H1 (cell line): ENCODE measurements at regions not wholly inside any gene's neighbourhood (a gene's known extent, or its start where the extent isn't known, plus 50 kb on each side); places are given as distances from the start of the nearest gene placed in this dataset.

ENCODE experiments used
- CTCF ChIA-PET: fragments of 300-600 bp; sonication (Branson Sonifier 250); formaldehyde crosslinking; loops from one replicate; lab custom pipeline; 2021; ENCODE audit not compliant: partially characterized antibody; lab: Charles Lee
- POLR2A ChIA-PET: fragments of 300-600 bp; sonication (Branson Sonifier 250); formaldehyde crosslinking; loops from one replicate; lab custom pipeline; 2021; ENCODE audit warnings: inconsistent platforms; ENCODE audit not compliant: partially characterized antibody; lab: Charles Lee
- DNase-seq, 2 experiments: peaks; one replicate each; pipeline versions ENCODE4 v3.0.0 to v3.0.0-alpha.2; 2010 to 2022; ENCODE audit warnings: low spot score in 2 of 2, low read depth in 1 of 2, mixed read lengths in 1 of 2
- FAIRE-seq: peaks from 2 replicates; lab custom pipeline; 2011; peaks lifted over from hg19 to GRCh38; lab: Jason Lieb, UNC
- H2AFZ ChIP-seq: 2 replicates; pipeline ENCODE4 v1.8.1; 2012; ENCODE audit warnings: low read length, inconsistent platforms
- H2AK5ac ChIP-seq: 2 replicates; pipeline ENCODE4 v1.6.1; 2013; ENCODE audit warnings: low read depth, low read length
- H2BK120ac ChIP-seq: replicated peaks from 2 replicates; pipeline ENCODE3; 2013; ENCODE audit warnings: low read depth, low read length, inconsistent platforms
- H2BK12ac ChIP-seq: 2 replicates; pipeline ENCODE4 v1.6.1; 2013; ENCODE audit warnings: low read depth, low read length
- H2BK15ac ChIP-seq: 2 replicates; pipeline ENCODE4 v1.6.1; 2013; ENCODE audit warnings: low read length
- H2BK20ac ChIP-seq: 2 replicates; pipeline ENCODE4 v1.6.1; 2013; ENCODE audit warnings: low read length
- H2BK5ac ChIP-seq: 2 replicates; pipeline ENCODE4 v1.6.1; 2013; ENCODE audit warnings: low read depth, low read length
- H3K14ac ChIP-seq: 2 replicates; pipeline ENCODE4 v1.6.1; 2013; ENCODE audit warnings: inconsistent platforms; ENCODE audit not compliant: insufficient read length
- H3K18ac ChIP-seq: 2 replicates; pipeline ENCODE4 v1.6.1; 2013; ENCODE audit warnings: low read length; ENCODE audit errors: extremely low read depth
- H3K23ac ChIP-seq: 2 replicates; pipeline ENCODE4 v1.6.1; 2013; ENCODE audit warnings: inconsistent platforms; ENCODE audit not compliant: insufficient read length
- H3K23me2 ChIP-seq: 2 replicates; pipeline ENCODE4 v1.6.1; 2013; ENCODE audit warnings: low read depth, low read length
- H3K27ac ChIP-seq: 2 replicates; pipeline ENCODE4 v1.6.1; 2011; ENCODE audit warnings: low read depth, low read length, inconsistent platforms
- H3K27me3 ChIP-seq, 4 experiments: replicated peaks in 1 of 4; 1 replicate in 1 of 4; 2 replicates in 3 of 4; pipeline versions ENCODE4 v1.6.1 to v1.8.1; 2011 to 2013; ENCODE audit warnings: low read length in 3 of 4, mild to moderate bottlenecking in 3 of 4, inconsistent platforms in 2 of 4, mixed read lengths in 2 of 4, moderate library complexity in 1 of 4; ENCODE audit not compliant: control insufficient read depth in 3 of 4, insufficient read depth in 3 of 4; ENCODE audit errors: extremely low read depth in 1 of 4
- H3K36me3 ChIP-seq, 4 experiments: 2 replicates each; pipeline versions ENCODE4 v1.6.1 to v1.8.1; 2011 to 2013; ENCODE audit warnings: mild to moderate bottlenecking in 4 of 4, low read length in 3 of 4, moderate library complexity in 2 of 4, control low read depth in 1 of 4, inconsistent platforms in 1 of 4; ENCODE audit not compliant: insufficient read depth in 4 of 4, control insufficient read depth in 2 of 4
- H3K4ac ChIP-seq: replicated peaks from 2 replicates; pipeline ENCODE3; 2013; ENCODE audit warnings: low read length, low read depth, mixed read lengths, inconsistent platforms; ENCODE audit not compliant: insufficient read length
- H3K4me1 ChIP-seq, 4 experiments: replicated peaks in 1 of 4; 1 replicate in 1 of 4; 2 replicates in 3 of 4; pipeline versions ENCODE4 v1.6.1 to v1.8.1; 2011 to 2013; ENCODE audit warnings: low read length in 3 of 4, inconsistent platforms in 2 of 4, mixed read lengths in 1 of 4; ENCODE audit not compliant: insufficient read depth in 4 of 4, control insufficient read depth in 3 of 4
- H3K4me2 ChIP-seq, 2 experiments: 2 replicates each; pipeline versions ENCODE4 v1.6.1 to v1.8.1; 2011 to 2013; ENCODE audit warnings: low read depth in 2 of 2, low read length in 2 of 2, control low read depth in 1 of 2, inconsistent platforms in 1 of 2, mild to moderate bottlenecking in 1 of 2; ENCODE audit not compliant: insufficient read depth in 1 of 2
- H3K4me3 ChIP-seq, 4 experiments: fragments of 200-600, 300-600 bp in 1 of 4; sonication (generic), shearing (Covaris generic), sonication (Bioruptor Twin) in 1 of 4; 2 replicates each; pipeline versions ENCODE4 v1.5.1 to v1.8.1; 2011 to 2016; ENCODE audit warnings: low read length in 4 of 4, low read depth in 3 of 4, control low read depth in 2 of 4, inconsistent platforms in 2 of 4, mild to moderate bottlenecking in 2 of 4, mixed read lengths in 1 of 4, moderate library complexity in 1 of 4; ENCODE audit not compliant: insufficient read depth in 2 of 4; ENCODE audit errors: extremely low read depth in 1 of 4
- H3K56ac ChIP-seq: replicated peaks from 2 replicates; pipeline ENCODE3; 2013; ENCODE audit warnings: low read depth, mild to moderate bottlenecking, mixed read lengths, low read length, inconsistent platforms; ENCODE audit not compliant: insufficient read length
- H3K79me1 ChIP-seq: 2 replicates; pipeline ENCODE4 v1.6.1; 2013; ENCODE audit warnings: low read depth, low read length, control low read depth
- H3K79me2 ChIP-seq, 2 experiments: 2 replicates each; pipeline versions ENCODE4 v1.6.1 to v1.8.1; 2012 to 2013; ENCODE audit warnings: low read length in 2 of 2, mild to moderate bottlenecking in 2 of 2, inconsistent platforms in 1 of 2; ENCODE audit not compliant: insufficient read depth in 2 of 2, control insufficient read depth in 1 of 2
- H3K9ac ChIP-seq, 4 experiments: replicated peaks in 1 of 4; 1 replicate in 1 of 4; 2 replicates in 3 of 4; pipeline versions ENCODE4 v1.6.1 to v1.8.1; 2011 to 2013; ENCODE audit warnings: low read depth in 3 of 4, low read length in 3 of 4, control low read depth in 2 of 4, mild to moderate bottlenecking in 2 of 4, moderate library complexity in 2 of 4, inconsistent platforms in 1 of 4; ENCODE audit errors: extremely low read depth in 1 of 4
- H3K9me3 ChIP-seq, 2 experiments: 2 replicates each; pipeline versions ENCODE4 v1.6.1 to v1.8.1; 2012 to 2013; ENCODE audit warnings: mild to moderate bottlenecking in 2 of 2, moderate library complexity in 2 of 2, control low read depth in 1 of 2, inconsistent platforms in 1 of 2, low read depth in 1 of 2, low read length in 1 of 2, mixed read lengths in 1 of 2; ENCODE audit not compliant: insufficient read depth in 2 of 2
- H4K20me1 ChIP-seq, 2 experiments: replicated peaks in 1 of 2; 2 replicates each; pipeline versions ENCODE3 to v1.8.1; 2011 to 2013; ENCODE audit warnings: inconsistent platforms in 2 of 2, low read length in 2 of 2, mild to moderate bottlenecking in 1 of 2; ENCODE audit not compliant: insufficient read depth in 2 of 2, control insufficient read depth in 1 of 2
- H4K5ac ChIP-seq: 2 replicates; pipeline ENCODE4 v1.6.1; 2013; ENCODE audit warnings: low read length, low read depth, mixed read lengths, inconsistent platforms; ENCODE audit not compliant: insufficient read length
- H4K8ac ChIP-seq: 2 replicates; pipeline ENCODE4 v1.8.0; 2013; ENCODE audit warnings: mild to moderate bottlenecking, moderate library complexity, low read length, inconsistent platforms; ENCODE audit not compliant: insufficient read depth; ENCODE audit errors: extremely low read depth
- H4K91ac ChIP-seq: replicated peaks from 2 replicates; pipeline ENCODE3; 2013; ENCODE audit warnings: low read length, mixed read lengths, inconsistent platforms; ENCODE audit not compliant: insufficient read length
- ATF2 ChIP-seq: IDR thresholded peaks from 2 replicates; pipeline ENCODE4 v1.6.1; 2012; ENCODE audit warnings: low read length, inconsistent platforms
- CHD1 ChIP-seq: IDR thresholded peaks from 2 replicates; pipeline ENCODE4 v1.6.1; 2012; ENCODE audit warnings: low read depth, low read length, improper control_type of control experiment
- CTBP2 ChIP-seq: IDR thresholded peaks from 2 replicates; pipeline ENCODE4 v1.7.0; 2011; ENCODE audit warnings: borderline replicate concordance, mild to moderate bottlenecking, moderate library complexity, mixed read lengths, low read length; ENCODE audit not compliant: insufficient read depth, insufficient read length
- EZH2 ChIP-seq: fragments of 200-600 bp; sonication (generic); IDR thresholded peaks from 2 replicates; pipeline ENCODE4 v1.7.1; 2012; ENCODE audit warnings: low read depth, mild to moderate bottlenecking, moderate library complexity, low read length, inconsistent platforms; ENCODE audit not compliant: severe bottlenecking
- HDAC2 ChIP-seq, 2 experiments: fragments of 300-600 bp in 1 of 2; sonication (generic) in 1 of 2; IDR thresholded peaks; 2 replicates each; pipeline ENCODE4 v1.6.1; 2011 to 2012; ENCODE audit warnings: low read depth in 2 of 2, low read length in 2 of 2, mild to moderate bottlenecking in 2 of 2, moderate library complexity in 2 of 2, borderline replicate concordance in 1 of 2, inconsistent platforms in 1 of 2
- KDM1A ChIP-seq: fragments of 200-600, 300-600 bp; sonication (generic); IDR thresholded peaks from 2 replicates; pipeline ENCODE4 v1.7.1; 2016; ENCODE audit warnings: mild to moderate bottlenecking, low read length, borderline replicate concordance
- KDM4A ChIP-seq: IDR thresholded peaks from one replicate; pipeline ENCODE4 v1.7.1; 2012; ENCODE audit warnings: low read depth, mild to moderate bottlenecking, moderate library complexity, low read length, inconsistent platforms; ENCODE audit not compliant: severe bottlenecking
- KDM5A ChIP-seq: fragments of 200-600 bp; IDR thresholded peaks from 2 replicates; pipeline ENCODE4 v1.7.1; 2012; ENCODE audit warnings: mild to moderate bottlenecking, low read length, inconsistent platforms, mixed read lengths
- TEAD4 ChIP-seq: IDR thresholded peaks from 2 replicates; pipeline ENCODE4 v1.6.1; 2012; ENCODE audit warnings: low read depth, low read length, inconsistent platforms, mixed read lengths
- WGBS, 2 experiments: shearing (Covaris generic) in 1 of 2; methylation state at CpG; one replicate each; pipeline versions ENCODE4 v1.1.6 to v1.1.7; 2013 to 2015; ENCODE audit warnings: low lambda C conversion rate in 2 of 2, mixed read lengths in 2 of 2, inconsistent platforms in 1 of 2, low coverage in 1 of 2, missing lambda C conversion rate in 1 of 2; ENCODE audit not compliant: insufficient replicate concordance in 2 of 2, insufficient coverage in 1 of 2, insufficient read length in 1 of 2; ENCODE audit errors: extremely low coverage in 1 of 2, missing lambda C conversion rate in 1 of 2; 5-methylcytosine and 5-hydroxymethylcytosine counted together
- TF ChIP-seq, protein P1 (sequence below): IDR thresholded peaks from 2 replicates; pipeline ENCODE4 v1.6.1; 2012; ENCODE audit warnings: inconsistent platforms
- TF ChIP-seq, protein P2 (sequence below): IDR thresholded peaks from 2 replicates; pipeline ENCODE4 v1.6.1; 2011; ENCODE audit warnings: low read length, improper control_type of control experiment

GRCh38 chr4:127049526-127049925 lies 583.2 kb upstream of the INTU start:
- H3K36me3 ChIP-seq = no peaks in the 10 kb centered on the region
- H3K14ac ChIP-seq = no peak overlapping the region
- H3K23me2 ChIP-seq = no peaks in the 10 kb centered on the region; the same call in 1 of the 2 replicates
- WGBS, 2 experiments = 83% methylated on average over 4 of the region's 4 CpGs; no CpG with 5 or more reads in 1 of the 2 experiments
- no peak overlapping the region for H2BK5ac ChIP-seq
- H3K4me3 ChIP-seq = no peak overlapping the region
- H3K79me1 ChIP-seq = no peaks in the 10 kb centered on the region
- H3K23ac ChIP-seq = no peak overlapping the region
- no peak overlapping the region for H4K8ac ChIP-seq
- H3K9ac ChIP-seq = no peak overlapping the region
- H3K4me1 ChIP-seq = peaks cover 3 to 23% (median 8%) of the 10 kb centered on the region in 4 experiments; a peak in 5 of 7 replicates
- no peaks in the 10 kb centered on the region for H4K20me1 ChIP-seq
- H3K9me3 ChIP-seq = no peaks in the 10 kb centered on the region
- no peak overlapping the region for H4K5ac ChIP-seq
- no peak overlapping the region for H2BK20ac ChIP-seq
- DNase-seq (no peak), FAIRE-seq (no peak)
- ChIA-PET POLR2A (no interaction called here), CTCF (no interaction called here)
- no peak overlapping the region for H2BK12ac ChIP-seq
- no peak overlapping the region for H2BK15ac ChIP-seq
- H3K27ac ChIP-seq = no peak overlapping the region
- H2AFZ ChIP-seq = no peak overlapping the region
- H4K91ac ChIP-seq = no peak overlapping the region
- no peaks in the 10 kb centered on the region for H3K27me3 ChIP-seq
- no peaks in the 10 kb centered on the region for H3K79me2 ChIP-seq
- H2BK120ac ChIP-seq = no peak overlapping the region
- H3K4ac ChIP-seq = no peak overlapping the region
- no peak overlapping the region for H3K4me2 ChIP-seq
- no peak overlapping the region for H3K56ac ChIP-seq
- no peak overlapping the region for H3K18ac ChIP-seq
- H2AK5ac ChIP-seq = no peak overlapping the region
- TF ChIP-seq EZH2 (no peak), KDM4A (no peak), TEAD4 (no peak), KDM5A (no peak), CTBP2 (no peak), CHD1 (no peak), ATF2 (no peak), HDAC2 (IDR thresholded peaks at IDR 0.05; ENCODE audit: borderline replicate concordance in 1 of 2, low read depth in 2 of 2, low read length in 2 of 2) (no peak), KDM1A (no peak)
- TF ChIP-seq, protein P1, sequence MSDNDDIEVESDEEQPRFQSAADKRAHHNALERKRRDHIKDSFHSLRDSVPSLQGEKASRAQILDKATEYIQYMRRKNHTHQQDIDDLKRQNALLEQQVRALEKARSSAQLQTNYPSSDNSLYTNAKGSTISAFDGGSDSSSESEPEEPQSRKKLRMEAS = no peak
- TF ChIP-seq, protein P2, sequence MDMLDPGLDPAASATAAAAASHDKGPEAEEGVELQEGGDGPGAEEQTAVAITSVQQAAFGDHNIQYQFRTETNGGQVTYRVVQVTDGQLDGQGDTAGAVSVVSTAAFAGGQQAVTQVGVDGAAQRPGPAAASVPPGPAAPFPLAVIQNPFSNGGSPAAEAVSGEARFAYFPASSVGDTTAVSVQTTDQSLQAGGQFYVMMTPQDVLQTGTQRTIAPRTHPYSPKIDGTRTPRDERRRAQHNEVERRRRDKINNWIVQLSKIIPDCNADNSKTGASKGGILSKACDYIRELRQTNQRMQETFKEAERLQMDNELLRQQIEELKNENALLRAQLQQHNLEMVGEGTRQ = no peak
